ENCODE measurements at regions not wholly inside any gene's neighbourhood (a gene's known extent, or its start where the extent isn't known, plus 50 kb on each side); places are given as distances from the start of the nearest gene placed in this dataset.
"Not testable (repeated sequence)": the region's sequence is repeated elsewhere in the genome, so short reads cannot be mapped to it uniquely, and the experiment has no call there.

DNA sequence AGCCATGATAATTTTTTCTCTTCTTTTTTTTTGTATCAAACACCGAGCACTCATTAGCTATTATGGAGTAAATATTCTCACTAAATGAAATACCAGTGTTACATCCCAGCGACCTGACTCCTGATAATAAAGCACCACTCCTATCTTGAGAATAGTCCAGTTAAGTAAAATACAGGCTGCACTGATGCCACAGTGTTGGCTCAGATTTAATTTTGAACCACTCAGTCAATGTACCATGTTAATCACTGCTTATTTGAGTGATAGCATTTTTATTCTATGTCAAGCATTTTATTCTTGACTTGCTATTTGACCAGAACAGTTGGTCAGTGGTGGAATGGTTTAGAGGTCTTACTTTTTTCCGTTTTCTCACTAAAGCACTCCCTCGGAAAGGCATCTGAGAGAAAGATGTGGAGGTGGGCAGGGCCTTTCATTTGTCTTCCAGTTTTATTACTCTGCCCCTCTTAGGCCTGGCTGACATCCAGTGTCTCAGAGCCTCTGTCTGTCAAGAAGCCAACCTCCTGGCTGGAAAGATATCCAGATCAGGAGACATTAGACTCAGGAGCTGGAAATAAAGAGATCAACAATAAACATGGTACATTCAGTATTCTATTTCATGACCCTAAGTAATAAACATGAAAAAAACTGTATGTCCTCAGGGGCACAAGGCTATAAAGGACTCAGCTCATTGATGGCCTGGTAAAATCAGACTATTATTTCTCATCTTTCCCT, 457.8 kb downstream of the EPM2A start:
- TF ChIP-seq, protein P1, sequence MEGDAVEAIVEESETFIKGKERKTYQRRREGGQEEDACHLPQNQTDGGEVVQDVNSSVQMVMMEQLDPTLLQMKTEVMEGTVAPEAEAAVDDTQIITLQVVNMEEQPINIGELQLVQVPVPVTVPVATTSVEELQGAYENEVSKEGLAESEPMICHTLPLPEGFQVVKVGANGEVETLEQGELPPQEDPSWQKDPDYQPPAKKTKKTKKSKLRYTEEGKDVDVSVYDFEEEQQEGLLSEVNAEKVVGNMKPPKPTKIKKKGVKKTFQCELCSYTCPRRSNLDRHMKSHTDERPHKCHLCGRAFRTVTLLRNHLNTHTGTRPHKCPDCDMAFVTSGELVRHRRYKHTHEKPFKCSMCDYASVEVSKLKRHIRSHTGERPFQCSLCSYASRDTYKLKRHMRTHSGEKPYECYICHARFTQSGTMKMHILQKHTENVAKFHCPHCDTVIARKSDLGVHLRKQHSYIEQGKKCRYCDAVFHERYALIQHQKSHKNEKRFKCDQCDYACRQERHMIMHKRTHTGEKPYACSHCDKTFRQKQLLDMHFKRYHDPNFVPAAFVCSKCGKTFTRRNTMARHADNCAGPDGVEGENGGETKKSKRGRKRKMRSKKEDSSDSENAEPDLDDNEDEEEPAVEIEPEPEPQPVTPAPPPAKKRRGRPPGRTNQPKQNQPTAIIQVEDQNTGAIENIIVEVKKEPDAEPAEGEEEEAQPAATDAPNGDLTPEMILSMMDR (IDR thresholded peaks at IDR 0.05; ENCODE audit: low read depth, low read length): no peak

DNA sequence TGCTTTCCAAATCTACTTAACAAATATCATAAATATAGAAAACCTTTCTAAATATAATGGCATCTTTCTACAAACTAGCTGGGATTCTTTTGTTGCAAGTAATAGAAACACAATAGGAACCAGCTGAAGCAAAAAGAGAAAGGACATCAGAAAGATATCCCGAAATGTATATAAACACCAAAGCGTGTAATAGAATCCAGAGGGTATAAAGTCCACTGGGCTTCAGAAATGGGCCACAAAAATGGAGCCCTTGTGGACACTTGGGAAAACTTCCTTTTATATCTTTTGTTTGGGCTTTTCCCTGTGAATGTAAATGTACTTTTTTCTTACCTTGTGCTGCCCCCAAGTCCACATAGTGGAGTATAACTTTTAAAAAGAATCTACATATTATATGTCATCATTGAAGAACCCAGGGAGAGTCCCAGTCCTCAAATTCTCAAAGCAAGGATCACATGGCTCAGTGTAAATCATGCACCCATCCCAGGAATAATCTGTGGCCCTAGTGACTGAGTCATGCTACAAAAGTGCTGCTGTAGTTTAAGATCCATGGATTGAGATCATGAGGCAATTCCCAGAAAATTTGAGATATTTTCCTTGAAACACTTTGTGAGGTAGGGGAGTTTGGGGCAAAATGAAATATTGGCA, 457.0 kb downstream of the EPM2A start:
- TF ChIP-seq, protein P1 (IDR thresholded peaks at IDR 0.05; ENCODE audit: low read depth, low read length): no peak
- H3K27ac ChIP-seq: no peak overlapping the region
- no peak overlapping the region for H3K4me3 ChIP-seq (ENCODE audit: low read depth, low read length)
- H3K36me3 ChIP-seq: no peaks in the 10 kb centered on the region
- no peak for DNase-seq
- no peaks in the 10 kb centered on the region for H3K27me3 ChIP-seq (ENCODE audit: insufficient read depth, low read depth, severe bottlenecking)
- no peaks in the 10 kb centered on the region for H3K9me3 ChIP-seq (ENCODE audit: severe bottlenecking)

More for the DNA sequence above, 457.8 kb downstream of the EPM2A start:
- no peak overlapping the region for H3K4me3 ChIP-seq (ENCODE audit: low read depth, low read length)
- H3K27me3 ChIP-seq (ENCODE audit: insufficient read depth, low read depth, severe bottlenecking): no peaks in the 10 kb centered on the region
- no peaks in the 10 kb centered on the region for H3K9me3 ChIP-seq (ENCODE audit: severe bottlenecking)
- no peak overlapping the region for H3K27ac ChIP-seq
- DNase-seq: no peak
- no peaks in the 10 kb centered on the region for H3K36me3 ChIP-seq

DNA sequence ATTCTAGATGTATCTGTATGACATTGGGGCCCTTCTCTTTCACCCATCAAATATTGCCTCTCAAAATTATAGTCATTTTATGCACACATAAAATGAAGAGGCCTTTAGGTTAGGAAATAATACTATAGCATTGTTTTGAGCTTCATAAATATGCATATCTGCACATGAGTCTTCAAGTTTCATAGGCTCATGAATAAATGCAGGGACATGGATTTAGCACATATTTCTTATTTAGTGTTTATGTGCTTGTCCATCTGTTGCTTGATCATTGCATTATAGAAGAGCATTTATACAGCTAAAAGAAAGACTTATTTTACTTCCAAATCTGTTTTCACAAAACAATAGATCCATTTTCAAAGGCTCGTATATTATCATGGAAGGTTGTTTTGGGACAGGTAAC, 455.8 kb downstream of the EPM2A start:
- no peaks in the 10 kb centered on the region for H3K27me3 ChIP-seq (ENCODE audit: insufficient read depth, low read depth, severe bottlenecking)
- DNase-seq: no peak
- H3K36me3 ChIP-seq: no peaks in the 10 kb centered on the region
- H3K27ac ChIP-seq: no peak overlapping the region
- TF ChIP-seq, protein P1 (IDR thresholded peaks at IDR 0.05; ENCODE audit: low read depth, low read length): no peak
- no peak overlapping the region for H3K4me3 ChIP-seq (ENCODE audit: low read depth, low read length)
- H3K9me3 ChIP-seq (ENCODE audit: severe bottlenecking): no peaks in the 10 kb centered on the region

DNA sequence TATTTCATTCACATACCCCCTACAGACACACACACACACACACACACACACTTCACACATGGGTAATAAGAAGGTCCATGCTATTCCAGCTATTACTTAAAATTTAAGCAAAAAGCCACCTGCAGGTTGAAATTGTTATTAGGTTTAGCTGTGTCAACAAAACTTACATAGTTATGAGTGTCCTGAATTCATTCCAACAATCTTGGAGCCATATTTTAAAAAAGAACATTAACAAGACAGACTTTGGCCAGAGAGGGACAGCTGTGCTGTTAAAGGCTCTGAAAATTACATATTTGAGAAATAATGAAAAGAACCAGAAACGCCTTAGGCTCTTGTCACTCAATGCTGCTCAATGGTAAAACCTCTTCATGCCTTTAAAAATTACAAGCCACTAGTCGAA, 455.3 kb downstream of the EPM2A start:
- Histone ChIP-seq H3K27ac (no peak overlapping the region), H3K9me3 (ENCODE audit: severe bottlenecking) (no peaks in the 10 kb centered on the region), H3K27me3 (ENCODE audit: insufficient read depth, low read depth, severe bottlenecking) (no peaks in the 10 kb centered on the region), H3K36me3 (no peaks in the 10 kb centered on the region), H3K4me3 (ENCODE audit: low read depth, low read length) (no peak overlapping the region)
- DNase-seq: no peak
- TF ChIP-seq, protein P1 (IDR thresholded peaks at IDR 0.05; ENCODE audit: low read depth, low read length): no peak

DNA sequence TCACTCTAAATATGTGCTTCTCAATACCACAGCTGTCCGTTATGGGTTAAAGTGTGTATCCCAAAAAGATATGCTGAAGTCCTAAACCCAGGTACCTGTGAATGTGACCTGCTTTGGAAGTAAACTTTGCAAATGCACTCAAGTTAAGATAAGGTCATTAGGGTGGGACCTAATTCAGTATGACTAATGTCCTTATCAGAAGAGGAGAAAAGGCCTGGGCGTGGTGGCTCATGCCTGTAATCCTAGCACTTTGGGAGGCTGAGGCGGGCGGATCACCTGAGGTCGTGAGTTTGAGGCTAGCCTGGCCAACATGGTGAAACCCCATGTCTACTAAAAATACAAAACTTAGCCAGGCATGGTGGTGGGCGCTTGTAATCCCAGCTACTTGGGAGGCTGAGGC, 452.1 kb downstream of the EPM2A start:
- not testable (repeated sequence) for H3K27me3 ChIP-seq (ENCODE audit: insufficient read depth, low read depth, severe bottlenecking); H3K27ac ChIP-seq; H3K36me3 ChIP-seq; H3K4me3 ChIP-seq (ENCODE audit: low read depth, low read length); H3K9me3 ChIP-seq (ENCODE audit: severe bottlenecking); DNase-seq

DNA sequence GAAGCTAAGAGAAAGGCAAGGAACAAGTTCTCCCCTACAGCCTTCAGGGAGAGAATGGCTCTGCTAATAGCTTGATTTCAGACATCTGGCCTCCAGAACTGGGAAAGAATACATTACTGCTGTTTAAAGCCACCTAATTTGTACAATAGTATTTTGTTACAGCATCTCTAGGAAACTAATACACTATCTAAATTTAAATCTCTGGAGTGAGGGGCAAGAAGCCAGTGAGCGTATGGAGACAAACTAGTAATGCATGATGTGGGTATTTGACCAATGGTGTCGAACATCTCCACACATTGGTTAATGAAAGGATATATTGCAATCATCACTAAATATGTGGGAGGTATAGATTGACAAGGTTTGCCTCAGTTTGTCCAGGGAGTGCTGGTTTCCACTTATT, 451.5 kb downstream of the EPM2A start:
- H3K9me3 ChIP-seq (ENCODE audit: severe bottlenecking): no peaks in the 10 kb centered on the region
- DNase-seq: no peak
- H3K27me3 ChIP-seq (ENCODE audit: insufficient read depth, low read depth, severe bottlenecking): no peaks in the 10 kb centered on the region
- no peaks in the 10 kb centered on the region for H3K36me3 ChIP-seq
- no peak overlapping the region for H3K27ac ChIP-seq
- TF ChIP-seq, protein P1 (IDR thresholded peaks at IDR 0.05; ENCODE audit: low read depth, low read length): no peak
- no peak overlapping the region for H3K4me3 ChIP-seq (ENCODE audit: low read depth, low read length)

All from WERI-Rb-1 (cell line).